GM23248 (cell line): ENCODE measurements at regions not wholly inside any gene's neighbourhood (a gene's known extent, or its start where the extent isn't known, plus 50 kb on each side); places are given as distances from the start of the nearest gene placed in this dataset.

Experiments
- EZH2 ChIP-seq: fragments of 200-600 bp; sonication (generic); IDR thresholded peaks from 2 replicates; pipeline ENCODE4 v1.6.1; 2018; ENCODE audit warnings: antibody characterized with exemption, mild to moderate bottlenecking; ENCODE audit not compliant: insufficient read depth, poor library complexity, severe bottlenecking
- EZH2phosphoT487 ChIP-seq: fragments of 200-600 bp; sonication (generic); IDR thresholded peaks from 2 replicates; pipeline ENCODE4 v1.6.1; 2018; ENCODE audit warnings: antibody characterized with exemption, moderate library complexity, mild to moderate bottlenecking, low read depth; ENCODE audit not compliant: insufficient read depth

DNA sequence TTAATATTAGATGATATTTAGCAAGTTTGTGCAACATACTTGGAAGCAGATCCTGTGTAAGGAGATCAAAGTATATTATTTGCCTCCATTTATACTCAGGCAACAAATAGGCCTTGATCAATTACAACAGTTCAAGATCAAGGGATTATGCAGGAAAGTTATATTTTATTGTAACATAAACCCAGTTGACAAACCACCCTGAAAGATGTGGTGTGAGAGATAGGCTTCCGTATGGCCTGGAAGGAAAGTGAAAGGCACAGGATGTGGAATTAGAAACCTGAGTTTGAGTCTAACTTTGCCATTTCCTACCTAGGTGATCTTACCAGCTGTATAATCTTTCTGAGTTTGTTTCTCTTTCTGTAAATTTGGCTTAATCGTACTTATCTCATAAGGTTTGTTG, 284.1 kb downstream of the BMP4 start:
- TF ChIP-seq EZH2, result no peak
- no peak for TF ChIP-seq EZH2phosphoT487
